Suprapubic skin (tissue), 3 donors: ENCODE measurements at regions not wholly inside any gene's neighbourhood (a gene's known extent, or its start where the extent isn't known, plus 50 kb on each side); places are given as distances from the start of the nearest gene placed in this dataset.

Experiments
- CTCF ChIP-seq, 2 donors: fragments of 200-600 bp in 1 of 2; fragments of 450-650 bp in 1 of 2; sonication (generic) in 1 of 2; IDR thresholded peaks; one replicate each; pipeline ENCODE4 v1.5.1; 2016 to 2019; ENCODE audit warnings: antibody characterized with exemption in 2 of 2, mild to moderate bottlenecking in 1 of 2, moderate library complexity in 1 of 2
- POLR2A ChIP-seq, 2 donors: fragments of 450-650 bp; IDR thresholded peaks; one replicate each; pipeline ENCODE4 v1.6.1; 2017; ENCODE audit warnings: antibody characterized with exemption in 2 of 2, mild to moderate bottlenecking in 2 of 2, moderate library complexity in 2 of 2

GRCh38 chr7:153588586-153588985, 463.6 kb upstream of the DPP6 start:
- TF ChIP-seq CTCF (IDR thresholded peaks at IDR 0.05) (no peak), POLR2A (IDR thresholded peaks at IDR 0.05) (no peak)
